Esophagus muscularis mucosa (tissue), 4 donors: ENCODE measurements at regions not wholly inside any gene's neighbourhood (a gene's known extent, or its start where the extent isn't known, plus 50 kb on each side); places are given as distances from the start of the nearest gene placed in this dataset.

Experiments used
- DNase-seq: peaks from one replicate; pipeline ENCODE4 v3.0.0-alpha.2; 2017; ENCODE audit errors: extremely low spot score
- H3K27ac ChIP-seq, 4 donors: fragments of 200-600 bp; sonication (generic); replicated peaks in 1 of 4; 1 replicate in 3 of 4; 2 replicates in 1 of 4; pipeline ENCODE4 v1.5.1; 2016 to 2019; ENCODE audit warnings: mild to moderate bottlenecking in 1 of 4
- H3K27me3 ChIP-seq, 4 donors: fragments of 200-600 bp; sonication (generic); one replicate each; pipeline versions ENCODE4 v1.5.1 to v1.6.0; 2016 to 2019
- H3K36me3 ChIP-seq, 4 donors: fragments of 200-600 bp; sonication (generic); one replicate each; pipeline ENCODE4 v1.5.1; 2016 to 2019
- H3K4me1 ChIP-seq, 4 donors: fragments of 200-600 bp; sonication (generic); one replicate each; pipeline ENCODE4 v1.5.1; 2016 to 2019
- H3K4me3 ChIP-seq, 4 donors: fragments of 200-600 bp; sonication (generic); 1 replicate in 2 of 4; 2 replicates in 2 of 4; pipeline ENCODE4 v1.5.1; 2016 to 2019; ENCODE audit warnings: mild to moderate bottlenecking in 4 of 4, moderate library complexity in 1 of 4
- H3K9me3 ChIP-seq, 4 donors: fragments of 200-600 bp; sonication (generic); 1 replicate in 3 of 4; 2 replicates in 1 of 4; pipeline ENCODE4 v1.5.1; 2016 to 2019
- CTCF ChIP-seq, 3 experiments: fragments of 200-600 bp in 2 of 3; fragments of 450-650 bp in 1 of 3; sonication (generic) in 2 of 3; IDR thresholded peaks; one replicate each; pipeline ENCODE4 v1.5.1; 2017 to 2019; ENCODE audit warnings: antibody characterized with exemption in 3 of 3, mild to moderate bottlenecking in 2 of 3, moderate library complexity in 1 of 3
- EP300 ChIP-seq: sonication (generic); formaldehyde crosslinking; IDR thresholded peaks from one replicate; pipeline ENCODE4 v1.6.1; 2017; ENCODE audit warnings: antibody characterized with exemption
- POLR2A ChIP-seq: fragments of 450-650 bp; IDR thresholded peaks from one replicate; pipeline ENCODE4 v1.6.1; 2017; ENCODE audit warnings: antibody characterized with exemption, moderate library complexity, mild to moderate bottlenecking, low read depth
- POLR2AphosphoS5 ChIP-seq, 2 donors: sonication (generic); formaldehyde crosslinking; IDR thresholded peaks; one replicate each; pipeline ENCODE4 v1.6.1; 2017; ENCODE audit warnings: antibody characterized with exemption in 2 of 2
- WGBS: methylation state at CpG from one replicate; pipeline ENCODE4 v1.1.5; 2018; 5-methylcytosine and 5-hydroxymethylcytosine counted together
- intact Hi-C: fragments of 100-400 bp; cut with DNase I; formaldehyde crosslinking; loops from one replicate; pipeline ENCODE4 v1.15.1; 2023

- intact Hi-C loops = no loop called here
- no peaks in the 10 kb centered on the region for H3K36me3 ChIP-seq
- no peak overlapping the region for H3K4me3 ChIP-seq
- H3K9me3 ChIP-seq = no peaks in the 10 kb centered on the region
- H3K27me3 ChIP-seq = no peaks in the 10 kb centered on the region
- no peak overlapping the region for H3K27ac ChIP-seq
- WGBS = 97% methylated on average over 5 of the region's 5 CpGs
- no peak for DNase-seq
- H3K4me1 ChIP-seq = no peaks in the 10 kb centered on the region
- no peak for TF ChIP-seq POLR2AphosphoS5 (IDR thresholded peaks at IDR 0.05)
- no peak for TF ChIP-seq POLR2A
- TF ChIP-seq EP300 = no peak
- no peak for TF ChIP-seq CTCF (IDR thresholded peaks at IDR 0.05)
These were observed 441.3 kb upstream of the CDH20 start for GRCh38 chr18:60891936-60892335.

GRCh38 chr18:60892441-60892840 is 440.8 kb upstream of the CDH20 start:
- no peaks in the 10 kb centered on the region for H3K9me3 ChIP-seq
- intact Hi-C loops = no loop called here

GRCh38 chr18:60892855-60893254 is 440.4 kb upstream of the CDH20 start:
- Histone ChIP-seq H3K36me3 (no peaks in the 10 kb centered on the region), H3K9me3 (no peaks in the 10 kb centered on the region), H3K4me1 (no peaks in the 10 kb centered on the region), H3K27me3 (no peaks in the 10 kb centered on the region), H3K27ac (no peak overlapping the region), H3K4me3 (no peak overlapping the region)
- TF ChIP-seq EP300 = no peak
- TF ChIP-seq POLR2A = no peak
- TF ChIP-seq CTCF (IDR thresholded peaks at IDR 0.05) = no peak
- no peak for TF ChIP-seq POLR2AphosphoS5 (IDR thresholded peaks at IDR 0.05)
- 88% methylated on average over 3 of the region's 3 CpGs for WGBS
- no peak for DNase-seq
- intact Hi-C loops = no loop called here

More at GRCh38 chr18:60892441-60892840, 440.8 kb upstream of the CDH20 start:
- TF ChIP-seq POLR2AphosphoS5 (IDR thresholded peaks at IDR 0.05) = no peak
- no peak for TF ChIP-seq POLR2A
- TF ChIP-seq EP300 = no peak
- TF ChIP-seq CTCF (IDR thresholded peaks at IDR 0.05) = no peak
- H3K4me3 ChIP-seq = no peak overlapping the region
- no peaks in the 10 kb centered on the region for H3K27me3 ChIP-seq
- no peak overlapping the region for H3K27ac ChIP-seq
- H3K36me3 ChIP-seq = no peaks in the 10 kb centered on the region
- no peak for DNase-seq
- no peaks in the 10 kb centered on the region for H3K4me1 ChIP-seq

GRCh38 chr18:60893355-60894097 is 439.7 kb upstream of the CDH20 start:
- no peak for DNase-seq
- Histone ChIP-seq H3K9me3 (no peaks in the 10 kb centered on the region), H3K27ac (no peak overlapping the region), H3K36me3 (no peaks in the 10 kb centered on the region), H3K4me3 (no peak overlapping the region), H3K27me3 (no peaks in the 10 kb centered on the region), H3K4me1 (no peaks in the 10 kb centered on the region)
- 78% methylated on average over 6 of the region's 6 CpGs for WGBS
- intact Hi-C loops = no loop called here
- TF ChIP-seq POLR2AphosphoS5 (IDR thresholded peaks at IDR 0.05) = no peak
- TF ChIP-seq POLR2A = no peak
- no peak for TF ChIP-seq CTCF (IDR thresholded peaks at IDR 0.05)
- no peak for TF ChIP-seq EP300
